Osteocyte (in vitro differentiated cells): ENCODE measurements at regions not wholly inside any gene's neighbourhood (a gene's known extent, or its start where the extent isn't known, plus 50 kb on each side); places are given as distances from the start of the nearest gene placed in this dataset.

Experiments
- DNase-seq: peaks from one replicate; pipeline ENCODE4 v3.0.0; 2021; ENCODE audit warnings: mixed read lengths; ENCODE audit not compliant: unreplicated experiment; ENCODE audit errors: extremely low spot score
- H3K27ac Mint-ChIP-seq: one replicate; pipeline ENCODE4 v1.8.0; 2021; ENCODE audit warnings: mild to moderate bottlenecking, mixed read lengths; ENCODE audit not compliant: unreplicated experiment
- H3K27me3 Mint-ChIP-seq: one replicate; pipeline ENCODE4 v1.8.0; 2021; ENCODE audit warnings: mixed read lengths; ENCODE audit not compliant: unreplicated experiment
- H3K36me3 Mint-ChIP-seq: one replicate; pipeline ENCODE4 v1.8.0; 2021; ENCODE audit warnings: mixed read lengths; ENCODE audit not compliant: unreplicated experiment
- H3K4me1 Mint-ChIP-seq: one replicate; pipeline ENCODE4 v1.8.0; 2021; ENCODE audit warnings: mixed read lengths; ENCODE audit not compliant: unreplicated experiment
- H3K4me3 Mint-ChIP-seq: one replicate; pipeline ENCODE4 v1.8.0; 2021; ENCODE audit warnings: mild to moderate bottlenecking, moderate library complexity, mixed read lengths; ENCODE audit not compliant: unreplicated experiment
- H3K9me3 Mint-ChIP-seq: one replicate; pipeline ENCODE4 v1.8.0; 2021; ENCODE audit warnings: mixed read lengths; ENCODE audit not compliant: unreplicated experiment
- CTCF ChIP-seq: fragments of 200-600 bp; sonication (generic); IDR thresholded peaks from 2 replicates; pipeline ENCODE4 v1.5.0; 2021; ENCODE audit warnings: antibody characterized with exemption, mild to moderate bottlenecking, moderate library complexity

GRCh38 chr15:95715906-95716656 is 614.4 kb upstream of the NR2F2 start:
- no peak for TF ChIP-seq CTCF
- H3K36me3 Mint-ChIP-seq, result no peaks in the 10 kb centered on the region
- no peaks in the 10 kb centered on the region for H3K27me3 Mint-ChIP-seq
- peak overlapping the region; percentile 60 for H3K27ac Mint-ChIP-seq
- H3K4me1 Mint-ChIP-seq, result peaks cover 37% of the 10 kb centered on the region
- H3K4me3 Mint-ChIP-seq, result no peak overlapping the region
- peaks cover 4% of the 10 kb centered on the region for H3K9me3 Mint-ChIP-seq
- no peak for DNase-seq

GRCh38 chr15:95716708-95717107 is 613.8 kb upstream of the NR2F2 start:
- no peak overlapping the region for H3K4me3 Mint-ChIP-seq

GRCh38 chr15:95718441-95718840 is 612.1 kb upstream of the NR2F2 start:
- Mint-ChIP-seq H3K4me3 (no peak overlapping the region), H3K9me3 (no peaks in the 10 kb centered on the region), H3K4me1 (peaks cover 28% of the 10 kb centered on the region), H3K36me3 (no peaks in the 10 kb centered on the region), H3K27me3 (no peaks in the 10 kb centered on the region), H3K27ac (no peak overlapping the region)
- no peak for DNase-seq
- no peak for TF ChIP-seq CTCF

More at GRCh38 chr15:95716708-95717107, 613.8 kb upstream of the NR2F2 start:
- no peaks in the 10 kb centered on the region for H3K27me3 Mint-ChIP-seq
- no peak for DNase-seq
- no peaks in the 10 kb centered on the region for H3K36me3 Mint-ChIP-seq
- H3K9me3 Mint-ChIP-seq, result peaks cover 3% of the 10 kb centered on the region
- no peak overlapping the region for H3K27ac Mint-ChIP-seq
- H3K4me1 Mint-ChIP-seq, result peaks cover 37% of the 10 kb centered on the region
- no peak for TF ChIP-seq CTCF

- DNase-seq, result no peak
- Mint-ChIP-seq H3K27me3 (no peaks in the 10 kb centered on the region), H3K36me3 (no peaks in the 10 kb centered on the region), H3K9me3 (peaks cover 7% of the 10 kb centered on the region), H3K27ac (no peak overlapping the region), H3K4me1 (no peaks in the 10 kb centered on the region), H3K4me3 (no peak overlapping the region)
- TF ChIP-seq CTCF, result no peak
Observed at GRCh38 chr15:95724908-95725633, 605.4 kb upstream of the NR2F2 start.

- Mint-ChIP-seq H3K36me3 (no peaks in the 10 kb centered on the region), H3K9me3 (peaks cover 7% of the 10 kb centered on the region), H3K27ac (no peak overlapping the region), H3K4me1 (no peaks in the 10 kb centered on the region), H3K27me3 (no peaks in the 10 kb centered on the region), H3K4me3 (no peak overlapping the region)
- no peak for DNase-seq
- TF ChIP-seq CTCF, result no peak
Observed at GRCh38 chr15:95726891-95727290, 603.6 kb upstream of the NR2F2 start.
